Upper lobe of left lung (tissue), 6 donors: ENCODE measurements at regions not wholly inside any gene's neighbourhood (a gene's known extent, or its start where the extent isn't known, plus 50 kb on each side); places are given as distances from the start of the nearest gene placed in this dataset.

Experiments
- ATAC-seq, 2 donors: fragments of 200-7000 bp; cut with Tn5 transposase; one replicate each; pipeline ENCODE4 v1.9.1; 2022; ENCODE audit warnings: mild to moderate bottlenecking in 2 of 2, moderate library complexity in 2 of 2; ENCODE audit not compliant: low FRiP score in 2 of 2
- DNase-seq, 2 donors: peaks; one replicate each; pipeline ENCODE4 v3.0.0-alpha.2; 2019 to 2020
- H3K27ac ChIP-seq, 4 donors: fragments of 200-600 bp; sonication (generic); one replicate each; pipeline ENCODE4 v1.5.1; 2016 to 2019
- H3K27me3 ChIP-seq, 4 donors: fragments of 200-600 bp; sonication (generic); one replicate each; pipeline ENCODE4 v1.5.1; 2017 to 2019
- H3K36me3 ChIP-seq, 4 donors: fragments of 200-600 bp; sonication (generic); one replicate each; pipeline ENCODE4 v1.5.1; 2016 to 2019
- H3K4me1 ChIP-seq, 4 donors: fragments of 200-600 bp; sonication (generic); one replicate each; pipeline ENCODE4 v1.5.1; 2018 to 2019
- H3K4me3 ChIP-seq, 4 donors: fragments of 200-600 bp; sonication (generic); one replicate each; pipeline ENCODE4 v1.5.1; 2017 to 2019; ENCODE audit warnings: mild to moderate bottlenecking in 2 of 4, moderate library complexity in 1 of 4
- H3K9me3 ChIP-seq, 4 donors: fragments of 200-600 bp; sonication (generic); one replicate each; pipeline ENCODE4 v1.5.1; 2018 to 2019
- CTCF ChIP-seq, 6 experiments: fragments of 450-650 bp in 4 of 6; fragments of 200-600 bp in 2 of 6; sonication (generic) in 2 of 6; IDR thresholded peaks; one replicate each; pipeline ENCODE4 v1.5.1; 2016 to 2019; ENCODE audit warnings: antibody characterized with exemption in 6 of 6
- EP300 ChIP-seq, 4 donors: sonication (generic); formaldehyde crosslinking; IDR thresholded peaks; one replicate each; pipeline ENCODE4 v1.5.1; 2017; ENCODE audit warnings: antibody characterized with exemption in 4 of 4, control low read depth in 2 of 4
- POLR2A ChIP-seq, 4 donors: fragments of 450-650 bp; IDR thresholded peaks; one replicate each; pipeline ENCODE4 v1.5.1; 2016 to 2017; ENCODE audit warnings: antibody characterized with exemption in 4 of 4, mild to moderate bottlenecking in 2 of 4
- POLR2AphosphoS5 ChIP-seq, 2 donors: sonication (generic); formaldehyde crosslinking; IDR thresholded peaks; one replicate each; pipeline ENCODE4 v1.5.1; 2017; ENCODE audit warnings: antibody characterized with exemption in 2 of 2
- WGBS, 2 donors: methylation state at CpG; one replicate each; pipeline ENCODE4 v1.1.5; 2017 to 2018; 5-methylcytosine and 5-hydroxymethylcytosine counted together
- donor health status: DM: no; HTN: no; CAD: no; lungs with moderate emphysema.
- donor health status: DM: no; HTN: yes; CAD: no; lungs with severe emphysema.

DNA sequence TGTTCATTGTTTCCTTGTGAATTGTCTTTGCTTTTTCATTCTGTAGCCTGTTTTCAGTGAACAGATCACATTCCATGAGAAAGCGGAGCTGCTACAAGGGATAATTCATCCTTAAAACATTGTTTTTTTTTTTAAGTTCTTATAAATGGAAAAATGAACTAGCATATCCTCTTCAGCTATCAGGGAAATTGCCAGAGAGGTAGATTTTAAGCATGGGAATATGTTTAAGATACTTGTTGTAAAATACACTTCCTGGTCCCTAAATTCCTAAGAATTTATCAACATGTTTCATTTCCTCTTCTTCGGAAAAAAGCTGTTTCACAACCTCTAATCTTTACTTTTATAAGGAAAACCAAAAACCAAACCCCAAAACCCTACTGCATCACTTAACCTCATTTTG, 238.0 kb downstream of the POSTN start:
- H3K36me3 ChIP-seq = no peaks in the 10 kb centered on the region
- H3K9me3 ChIP-seq = no peaks in the 10 kb centered on the region
- ATAC-seq = no peak
- H3K4me1 ChIP-seq = peaks cover 0 to 3% (median 0%) of the 10 kb centered on the region in 4 donors
- H3K27me3 ChIP-seq = no peaks in the 10 kb centered on the region
- no peak for TF ChIP-seq CTCF (IDR thresholded peaks at IDR 0.05)
- no peak for TF ChIP-seq POLR2AphosphoS5 (IDR thresholded peaks at IDR 0.05)
- TF ChIP-seq EP300 (IDR thresholded peaks at IDR 0.05) = no peak
- H3K4me3 ChIP-seq = no peak overlapping the region
- H3K27ac ChIP-seq = no peak overlapping the region
- DNase-seq = no peak
- WGBS, 2 donors = 31 to 50% methylated on average over 2 of the region's 2 CpGs

GRCh38 chr13:37357548-37357947, 241.0 kb downstream of the POSTN start:
- H3K27me3 ChIP-seq = no peaks in the 10 kb centered on the region
- H3K9me3 ChIP-seq = no peaks in the 10 kb centered on the region
- H3K4me3 ChIP-seq = no peak overlapping the region
- no peaks in the 10 kb centered on the region for H3K36me3 ChIP-seq
- no peak for ATAC-seq
- TF ChIP-seq POLR2AphosphoS5 (IDR thresholded peaks at IDR 0.05) = no peak
- no peak for TF ChIP-seq EP300 (IDR thresholded peaks at IDR 0.05)
- no peak for TF ChIP-seq POLR2A (IDR thresholded peaks at IDR 0.05)
- TF ChIP-seq CTCF (IDR thresholded peaks at IDR 0.05) = no peak
- H3K27ac ChIP-seq = no peak overlapping the region
- peaks cover 0 to 3% (median 0%) of the 10 kb centered on the region in 4 donors for H3K4me1 ChIP-seq
- WGBS, 2 donors = 92 to 97% methylated on average over 1 of the region's 1 CpG
- no peak for DNase-seq

DNA sequence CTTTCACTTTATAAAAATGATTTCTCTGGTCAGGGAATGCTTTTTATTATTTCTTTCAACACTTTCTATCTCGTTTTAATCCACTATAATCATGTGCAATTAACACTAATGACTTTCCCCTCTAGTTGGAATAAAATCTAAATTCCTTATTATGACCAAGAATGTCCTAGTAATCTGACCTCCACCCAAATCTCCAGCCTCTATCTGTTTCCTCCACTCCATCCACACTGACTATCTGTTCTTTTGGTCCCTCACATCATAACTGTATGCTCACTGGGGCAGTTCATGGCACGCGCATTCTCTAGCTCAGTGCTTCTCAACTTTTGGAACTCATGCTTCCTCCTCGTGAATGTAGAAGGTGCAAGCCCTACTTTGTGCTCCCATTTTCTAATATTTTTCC, 244.7 kb downstream of the POSTN start:
- Histone ChIP-seq H3K4me3 (no peak overlapping the region), H3K36me3 (no peaks in the 10 kb centered on the region), H3K27me3 (no peaks in the 10 kb centered on the region), H3K4me1 (no peaks in the 10 kb centered on the region), H3K9me3 (no peaks in the 10 kb centered on the region), H3K27ac (no peak overlapping the region)
- TF ChIP-seq POLR2AphosphoS5 (IDR thresholded peaks at IDR 0.05) = no peak
- TF ChIP-seq POLR2A (IDR thresholded peaks at IDR 0.05) = no peak
- TF ChIP-seq CTCF (IDR thresholded peaks at IDR 0.05) = no peak
- no peak for TF ChIP-seq EP300 (IDR thresholded peaks at IDR 0.05)
- no peak for DNase-seq
- ATAC-seq = no peak
- 80 to 83% methylated on average over 4 of the region's 4 CpGs for WGBS, 2 donors

- no peak overlapping the region for H3K4me3 ChIP-seq
- ATAC-seq (no peak), DNase-seq (no peak)
- TF ChIP-seq POLR2AphosphoS5 (IDR thresholded peaks at IDR 0.05) = no peak
- no peak for TF ChIP-seq POLR2A (IDR thresholded peaks at IDR 0.05)
- TF ChIP-seq EP300 (IDR thresholded peaks at IDR 0.05) = no peak
- no peak for TF ChIP-seq CTCF (IDR thresholded peaks at IDR 0.05)
- H3K27me3 ChIP-seq = no peaks in the 10 kb centered on the region
- H3K9me3 ChIP-seq = no peaks in the 10 kb centered on the region
- no peaks in the 10 kb centered on the region for H3K4me1 ChIP-seq
- WGBS, 2 donors = 90 to 94% methylated on average over 2 of the region's 2 CpGs
- no peak overlapping the region for H3K27ac ChIP-seq
- H3K36me3 ChIP-seq = no peaks in the 10 kb centered on the region
Measured at GRCh38 chr13:37351211-37351610, 245.7 kb upstream of the CSNK1A1L start.

DNA sequence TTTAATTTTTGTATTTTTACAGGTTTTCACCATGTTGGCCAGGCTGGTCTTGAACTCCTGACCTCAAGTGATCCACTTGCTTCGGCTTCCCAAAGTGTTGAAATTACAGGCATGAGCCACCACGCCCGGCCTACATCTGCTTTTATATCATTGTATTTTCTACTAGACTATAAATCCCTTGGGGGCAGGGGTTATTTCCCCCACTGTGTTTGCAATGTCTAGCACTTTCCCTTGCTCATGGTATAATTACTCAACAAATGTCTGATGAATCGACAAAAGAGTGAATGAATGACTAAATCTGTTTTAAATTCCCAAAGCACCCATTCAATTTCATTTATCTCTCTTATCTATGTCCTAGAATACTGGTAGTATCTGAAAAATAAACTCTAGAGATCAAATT, 244.5 kb upstream of the CSNK1A1L start:
- ATAC-seq (peak in 1 of 2 donors; percentile 68), DNase-seq (no peak)
- Histone ChIP-seq H3K27ac (no peak overlapping the region), H3K4me1 (no peaks in the 10 kb centered on the region), H3K27me3 (no peaks in the 10 kb centered on the region), H3K4me3 (no peak overlapping the region), H3K9me3 (no peaks in the 10 kb centered on the region), H3K36me3 (no peaks in the 10 kb centered on the region)
- no peak for TF ChIP-seq POLR2A (IDR thresholded peaks at IDR 0.05)
- TF ChIP-seq POLR2AphosphoS5 (IDR thresholded peaks at IDR 0.05) = no peak
- TF ChIP-seq CTCF (IDR thresholded peaks at IDR 0.05) = no peak
- TF ChIP-seq EP300 (IDR thresholded peaks at IDR 0.05) = no peak
- WGBS, 2 donors = 86 to 92% methylated on average over 4 of the region's 4 CpGs
